ENCODE measurements at regions not wholly inside any gene's neighbourhood (a gene's known extent, or its start where the extent isn't known, plus 50 kb on each side); places are given as distances from the start of the nearest gene placed in this dataset.

GRCh38 chr10:23754941-23755340 lies 316.1 kb downstream of the OTUD1 start:
- TF ChIP-seq CEBPB (IDR thresholded peaks at IDR 0.05), result no peak
- no peak for TF ChIP-seq EP300 (IDR thresholded peaks at IDR 0.05; ENCODE audit: borderline replicate concordance)
- TF ChIP-seq, protein P1, sequence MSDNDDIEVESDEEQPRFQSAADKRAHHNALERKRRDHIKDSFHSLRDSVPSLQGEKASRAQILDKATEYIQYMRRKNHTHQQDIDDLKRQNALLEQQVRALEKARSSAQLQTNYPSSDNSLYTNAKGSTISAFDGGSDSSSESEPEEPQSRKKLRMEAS (IDR thresholded peaks at IDR 0.05), result no peak
- TF ChIP-seq NFIC (IDR thresholded peaks at IDR 0.05), result no peak
- no peak for TF ChIP-seq RAD21 (IDR thresholded peaks at IDR 0.05; ENCODE audit: low read depth)
- TF ChIP-seq USF1 (IDR thresholded peaks at IDR 0.05), result no peak

All from Ishikawa (cell line).